Vagina (tissue), 2 donors: ENCODE measurements at regions not wholly inside any gene's neighbourhood (a gene's known extent, or its start where the extent isn't known, plus 50 kb on each side); places are given as distances from the start of the nearest gene placed in this dataset.

ENCODE experiments used
- DNase-seq, 2 donors: peaks; one replicate each; pipeline ENCODE4 v3.0.0-alpha.2; 2017; ENCODE audit errors: extremely low spot score in 2 of 2
- H3K27ac ChIP-seq: fragments of 200-600 bp; sonication (generic); one replicate; pipeline ENCODE4 v1.5.1; 2019
- H3K27me3 ChIP-seq: fragments of 200-600 bp; sonication (generic); one replicate; pipeline ENCODE4 v1.5.1; 2019
- H3K36me3 ChIP-seq, 2 donors: fragments of 200-600 bp; sonication (generic); one replicate each; pipeline ENCODE4 v1.5.1; 2017 to 2019
- H3K4me1 ChIP-seq: fragments of 200-600 bp; sonication (generic); one replicate; pipeline ENCODE4 v1.5.1; 2019
- H3K4me3 ChIP-seq, 2 donors: fragments of 200-600 bp; sonication (generic); 1 replicate in 1 of 2; 2 replicates in 1 of 2; pipeline ENCODE4 v1.5.1; 2016 to 2019
- H3K9me3 ChIP-seq: fragments of 200-600 bp; sonication (generic); one replicate; pipeline ENCODE4 v1.5.1; 2019
- CTCF ChIP-seq, 3 experiments: fragments of 450-650 bp in 2 of 3; fragments of 200-600 bp in 1 of 3; sonication (generic) in 1 of 3; IDR thresholded peaks; one replicate each; pipeline ENCODE4 v1.5.1; 2017 to 2019; ENCODE audit warnings: antibody characterized with exemption in 3 of 3, mild to moderate bottlenecking in 2 of 3, moderate library complexity in 2 of 3
- POLR2A ChIP-seq, 2 donors: fragments of 450-650 bp; IDR thresholded peaks; one replicate each; pipeline ENCODE4 v1.6.1; 2017; ENCODE audit warnings: antibody characterized with exemption in 2 of 2, mild to moderate bottlenecking in 2 of 2, moderate library complexity in 2 of 2
- POLR2AphosphoS5 ChIP-seq, 2 donors: sonication (generic); formaldehyde crosslinking; IDR thresholded peaks; one replicate each; pipeline ENCODE4 v1.9.0; 2017; ENCODE audit warnings: antibody characterized with exemption in 2 of 2, mild to moderate bottlenecking in 2 of 2, low read depth in 1 of 2; ENCODE audit not compliant: insufficient read depth in 1 of 2
- intact Hi-C: fragments of 100-400 bp; cut with DNase I; formaldehyde crosslinking; loops from one replicate; pipeline ENCODE4 v1.15.1; 2023

GRCh38 chr9:21561502-21561901, 79.4 kb upstream of the IFNE start:
- no peak for DNase-seq
- Histone ChIP-seq H3K4me1 (peaks cover 6% of the 10 kb centered on the region), H3K27me3 (peaks cover 6% of the 10 kb centered on the region), H3K9me3 (no peaks in the 10 kb centered on the region), H3K36me3 (no peaks in the 10 kb centered on the region), H3K4me3 (no peak overlapping the region), H3K27ac (no peak overlapping the region)
- intact Hi-C loops, result no loop called here
- TF ChIP-seq POLR2AphosphoS5 (IDR thresholded peaks at IDR 0.05; ENCODE audit: insufficient read depth in 1 of 2, low read depth in 1 of 2) (no peak), CTCF (IDR thresholded peaks at IDR 0.05) (no peak), POLR2A (IDR thresholded peaks at IDR 0.05) (no peak)

GRCh38 chr9:21564175-21564574, 82.1 kb upstream of the IFNE start:
- no peaks in the 10 kb centered on the region for H3K9me3 ChIP-seq
- H3K27ac ChIP-seq, result no peak overlapping the region
- no peak for DNase-seq
- H3K4me1 ChIP-seq, result peaks cover 4% of the 10 kb centered on the region
- H3K27me3 ChIP-seq, result peaks cover 4% of the 10 kb centered on the region
- TF ChIP-seq POLR2AphosphoS5 (IDR thresholded peaks at IDR 0.05; ENCODE audit: insufficient read depth in 1 of 2, low read depth in 1 of 2) (no peak), POLR2A (IDR thresholded peaks at IDR 0.05) (no peak), CTCF (IDR thresholded peaks at IDR 0.05) (no peak)
- intact Hi-C loops, result no loop called here
- H3K4me3 ChIP-seq, result no peak overlapping the region
- no peaks in the 10 kb centered on the region for H3K36me3 ChIP-seq

GRCh38 chr9:21565155-21565554, 83.0 kb upstream of the IFNE start:
- Histone ChIP-seq H3K9me3 (no peaks in the 10 kb centered on the region), H3K4me1 (no peaks in the 10 kb centered on the region), H3K36me3 (no peaks in the 10 kb centered on the region), H3K27me3 (no peaks in the 10 kb centered on the region), H3K27ac (no peak overlapping the region), H3K4me3 (no peak overlapping the region)
- TF ChIP-seq POLR2AphosphoS5 (IDR thresholded peaks at IDR 0.05; ENCODE audit: insufficient read depth in 1 of 2, low read depth in 1 of 2) (no peak), CTCF (IDR thresholded peaks at IDR 0.05) (no peak), POLR2A (IDR thresholded peaks at IDR 0.05) (no peak)
- DNase-seq, result no peak
- intact Hi-C loops, result no loop called here

GRCh38 chr9:21567926-21568325, 85.8 kb upstream of the IFNE start:
- TF ChIP-seq POLR2AphosphoS5 (IDR thresholded peaks at IDR 0.05; ENCODE audit: insufficient read depth in 1 of 2, low read depth in 1 of 2) (no peak), POLR2A (IDR thresholded peaks at IDR 0.05) (no peak), CTCF (IDR thresholded peaks at IDR 0.05) (no peak)
- no peaks in the 10 kb centered on the region for H3K27me3 ChIP-seq
- H3K27ac ChIP-seq, result no peak overlapping the region
- no peaks in the 10 kb centered on the region for H3K9me3 ChIP-seq
- intact Hi-C loops, result loop anchor here (2.0 kb wide), 1 partner anchor 41 kb away; no protein-coding TSS in a partner anchor
- no peaks in the 10 kb centered on the region for H3K36me3 ChIP-seq
- no peak for DNase-seq
- H3K4me1 ChIP-seq, result no peaks in the 10 kb centered on the region
- H3K4me3 ChIP-seq, result no peak overlapping the region

- H3K27ac ChIP-seq, result no peak overlapping the region
- no peak for DNase-seq
- no peaks in the 10 kb centered on the region for H3K36me3 ChIP-seq
- intact Hi-C loops, result no loop called here
- H3K9me3 ChIP-seq, result no peaks in the 10 kb centered on the region
- H3K4me1 ChIP-seq, result no peaks in the 10 kb centered on the region
- H3K27me3 ChIP-seq, result no peaks in the 10 kb centered on the region
- no peak for TF ChIP-seq POLR2AphosphoS5 (IDR thresholded peaks at IDR 0.05; ENCODE audit: insufficient read depth in 1 of 2, low read depth in 1 of 2)
- TF ChIP-seq CTCF (IDR thresholded peaks at IDR 0.05), result no peak
- no peak for TF ChIP-seq POLR2A (IDR thresholded peaks at IDR 0.05)
- H3K4me3 ChIP-seq, result no peak overlapping the region
These were observed 86.4 kb upstream of the IFNE start for GRCh38 chr9:21568484-21568883.
